NB4 (cell line): ENCODE measurements at regions not wholly inside any gene's neighbourhood (a gene's known extent, or its start where the extent isn't known, plus 50 kb on each side); places are given as distances from the start of the nearest gene placed in this dataset.

Source experiments
- CTCF ChIP-seq: IDR thresholded peaks from one replicate; pipeline ENCODE4 v1.5.1; 2012; ENCODE audit warnings: low read depth, low read length
- MAX ChIP-seq: IDR thresholded peaks from 2 replicates; pipeline ENCODE4 v1.6.1; 2011; ENCODE audit warnings: low read depth, low read length
- POLR2A ChIP-seq: IDR thresholded peaks from 2 replicates; pipeline ENCODE4 v1.6.1; 2011; ENCODE audit warnings: mild to moderate bottlenecking; ENCODE audit not compliant: insufficient read length; ENCODE audit errors: extremely low read depth

- TF ChIP-seq CTCF (no peak), MAX (no peak), POLR2A (no peak)
Observed at GRCh38 chr11:127931803-127932202, 655.6 kb downstream of the ETS1 start.
